OCI-LY1 (cell line): ENCODE measurements at regions not wholly inside any gene's neighbourhood (a gene's known extent, or its start where the extent isn't known, plus 50 kb on each side); places are given as distances from the start of the nearest gene placed in this dataset.

Experiments used
- CTCF ChIP-seq: fragments of 200-600 bp; sonication (generic), shearing (Covaris generic); IDR thresholded peaks from 2 replicates; pipeline ENCODE4 v1.5.1; 2017; ENCODE audit warnings: mild to moderate bottlenecking, antibody characterized with exemption, low read length, moderate library complexity, mixed read lengths
- EZH2 ChIP-seq: fragments of 200-600 bp; sonication (generic), shearing (Covaris generic); IDR thresholded peaks from 2 replicates; pipeline ENCODE4 v1.8.0; 2017; ENCODE audit warnings: borderline replicate concordance, mixed run types, mild to moderate bottlenecking, antibody characterized with exemption, low read length, moderate library complexity, mixed read lengths

- TF ChIP-seq CTCF (no peak), EZH2 (no peak)
These were observed 171.7 kb downstream of the MACROH2A1 start for GRCh38 chr5:135227064-135228022.
